ENCODE measurements at regions not wholly inside any gene's neighbourhood (a gene's known extent, or its start where the extent isn't known, plus 50 kb on each side); places are given as distances from the start of the nearest gene placed in this dataset.
"Not testable (repeated sequence)": the region's sequence is repeated elsewhere in the genome, so short reads cannot be mapped to it uniquely, and the experiment has no call there.

GRCh38 chr5:20833081-20833627 is 845.2 kb upstream of the CDH18 start:
- peak; percentile 9 for DNase-seq (ENCODE audit: low read depth)

GRCh38 chr5:20832204-20833080 is 844.4 kb upstream of the CDH18 start:
- no peak for DNase-seq (ENCODE audit: low read depth)

GRCh38 chr5:20825951-20826350 is 838.0 kb upstream of the CDH18 start:
- not testable (repeated sequence) for DNase-seq (ENCODE audit: low read depth)

GRCh38 chr5:20797216-20797615 is 809.2 kb upstream of the CDH18 start:
- DNase-seq (ENCODE audit: low read depth): not testable (repeated sequence)

GRCh38 chr5:20784755-20785154 is 796.8 kb upstream of the CDH18 start:
- DNase-seq (ENCODE audit: low read depth): not testable (repeated sequence)

GRCh38 chr5:20783484-20783883 is 795.5 kb upstream of the CDH18 start:
- DNase-seq (ENCODE audit: low read depth): not testable (repeated sequence)

- not testable (repeated sequence) for DNase-seq (ENCODE audit: low read depth)
Measured at GRCh38 chr5:20771338-20771737, 783.3 kb upstream of the CDH18 start.

GRCh38 chr5:20765074-20765473 is 777.1 kb upstream of the CDH18 start:
- not testable (repeated sequence) for DNase-seq (ENCODE audit: low read depth)

GRCh38 chr5:20759459-20759858 is 771.5 kb upstream of the CDH18 start:
- not testable (repeated sequence) for DNase-seq (ENCODE audit: low read depth)

- DNase-seq (ENCODE audit: low read depth): not testable (repeated sequence)
Measured at GRCh38 chr5:20752179-20752578, 764.2 kb upstream of the CDH18 start.

- not testable (repeated sequence) for DNase-seq (ENCODE audit: low read depth)
Measured at GRCh38 chr5:20735715-20736114, 747.7 kb upstream of the CDH18 start.

GRCh38 chr5:20732223-20732622 is 744.2 kb upstream of the CDH18 start:
- DNase-seq (ENCODE audit: low read depth): not testable (repeated sequence)

- not testable (repeated sequence) for DNase-seq (ENCODE audit: low read depth)
Measured at GRCh38 chr5:20721286-20721685, 733.3 kb upstream of the CDH18 start.

GRCh38 chr5:20711520-20712155 is 723.6 kb upstream of the CDH18 start:
- not testable (repeated sequence) for DNase-seq (ENCODE audit: low read depth)

- peak; percentile 36 for DNase-seq (ENCODE audit: low read depth)
Measured at GRCh38 chr5:20707634-20708033, 719.6 kb upstream of the CDH18 start.

- DNase-seq (ENCODE audit: low read depth): peak; percentile 43
Measured at GRCh38 chr5:20694121-20694520, 706.1 kb upstream of the CDH18 start.

GRCh38 chr5:20692913-20693312 is 704.9 kb upstream of the CDH18 start:
- DNase-seq (ENCODE audit: low read depth): no peak

GRCh38 chr5:20683241-20683940 is 695.4 kb upstream of the CDH18 start:
- no peak for DNase-seq (ENCODE audit: low read depth)

GRCh38 chr5:20680718-20681302 is 692.8 kb upstream of the CDH18 start:
- no peak for DNase-seq (ENCODE audit: low read depth)

- DNase-seq (ENCODE audit: low read depth): peak; percentile 84
Measured at GRCh38 chr5:20678814-20679298, 690.9 kb upstream of the CDH18 start.

GRCh38 chr5:20678386-20678785 is 690.4 kb upstream of the CDH18 start:
- DNase-seq (ENCODE audit: low read depth): no peak

- DNase-seq (ENCODE audit: low read depth): no peak
Measured at GRCh38 chr5:20660588-20660987, 672.6 kb upstream of the CDH18 start.
